OCI-LY1 (cell line): ENCODE measurements at regions not wholly inside any gene's neighbourhood (a gene's known extent, or its start where the extent isn't known, plus 50 kb on each side); places are given as distances from the start of the nearest gene placed in this dataset.
"Not testable (repeated sequence)": the region's sequence is repeated elsewhere in the genome, so short reads cannot be mapped to it uniquely, and the experiment has no call there.

Experiments
- H2AFZ ChIP-seq: fragments of 200-600 bp; sonication (generic), shearing (Covaris generic); 2 replicates; pipeline ENCODE4 v1.6.0; 2014; ENCODE audit warnings: antibody characterized with exemption, mild to moderate bottlenecking, low read length
- H3F3A ChIP-seq: fragments of 200-600 bp; sonication (generic), shearing (Covaris generic); 2 replicates; pipeline ENCODE4 v1.6.0; 2014; ENCODE audit warnings: mild to moderate bottlenecking, antibody characterized with exemption, low read length, moderate library complexity; ENCODE audit not compliant: insufficient read depth
- H3K27ac ChIP-seq: fragments of 200-600 bp; sonication (generic); 2 replicates; pipeline ENCODE4 v1.5.1; 2014; ENCODE audit warnings: low read length, mixed run types, mild to moderate bottlenecking, low read depth; ENCODE audit not compliant: poor library complexity, severe bottlenecking
- H3K27me3 ChIP-seq: fragments of 200-600 bp; sonication (generic); 2 replicates; pipeline ENCODE4 v1.6.0; 2014; ENCODE audit warnings: antibody characterized with exemption, mild to moderate bottlenecking, low read length, moderate library complexity; ENCODE audit not compliant: insufficient read depth
- H3K36me3 ChIP-seq: fragments of 200-600 bp; sonication (generic); 2 replicates; pipeline ENCODE4 v1.6.1; 2014; ENCODE audit warnings: mild to moderate bottlenecking, antibody characterized with exemption, low read length, moderate library complexity, mixed read lengths; ENCODE audit not compliant: insufficient read depth
- H3K4me1 ChIP-seq: fragments of 200-600 bp; sonication (generic); 2 replicates; pipeline ENCODE4 v1.5.1; 2014; ENCODE audit warnings: mild to moderate bottlenecking, low read length, moderate library complexity; ENCODE audit not compliant: insufficient read depth, severe bottlenecking
- H3K4me2 ChIP-seq: fragments of 200-600 bp; sonication (generic), shearing (Covaris generic); 2 replicates; pipeline ENCODE4 v1.6.1; 2014; ENCODE audit warnings: low read length
- H3K4me3 ChIP-seq: fragments of 200-600 bp; sonication (generic); 2 replicates; pipeline ENCODE4 v1.5.1; 2014; ENCODE audit warnings: low read length, low read depth, mild to moderate bottlenecking, mixed read lengths; ENCODE audit not compliant: poor library complexity, severe bottlenecking
- H3K79me2 ChIP-seq: fragments of 200-600 bp; shearing (Covaris generic); 2 replicates; pipeline ENCODE4 v1.6.1; 2016; ENCODE audit warnings: mixed run types, low read length, mixed read lengths; ENCODE audit not compliant: insufficient read depth
- H3K9ac ChIP-seq: fragments of 200-600 bp; sonication (generic), shearing (Covaris generic); 2 replicates; pipeline ENCODE4 v1.6.1; 2014; ENCODE audit warnings: mild to moderate bottlenecking, low read length, mixed read lengths
- H3K9me2 ChIP-seq: fragments of 200-600 bp; sonication (generic), shearing (Covaris generic); 2 replicates; pipeline ENCODE4 v1.6.1; 2014; ENCODE audit warnings: low read depth, mild to moderate bottlenecking, low read length, mixed read lengths
- H3K9me3 ChIP-seq: fragments of 200-600 bp; shearing (Covaris generic); 2 replicates; pipeline ENCODE4 v1.6.1; 2014; ENCODE audit warnings: low read length, mixed read lengths
- H4K20me1 ChIP-seq: fragments of 200-600 bp; sonication (generic), shearing (Covaris generic); 2 replicates; pipeline ENCODE4 v1.6.0; 2016; ENCODE audit warnings: mild to moderate bottlenecking, low read length; ENCODE audit not compliant: insufficient read depth
- CTCF ChIP-seq: fragments of 200-600 bp; sonication (generic), shearing (Covaris generic); IDR thresholded peaks from 2 replicates; pipeline ENCODE4 v1.5.1; 2017; ENCODE audit warnings: mild to moderate bottlenecking, antibody characterized with exemption, low read length, moderate library complexity, mixed read lengths
- EZH2 ChIP-seq: fragments of 200-600 bp; sonication (generic), shearing (Covaris generic); IDR thresholded peaks from 2 replicates; pipeline ENCODE4 v1.8.0; 2017; ENCODE audit warnings: borderline replicate concordance, mixed run types, mild to moderate bottlenecking, antibody characterized with exemption, low read length, moderate library complexity, mixed read lengths

- H4K20me1 ChIP-seq, result no peaks in the 10 kb centered on the region
- no peaks in the 10 kb centered on the region for H3K4me1 ChIP-seq
- TF ChIP-seq CTCF (no peak), EZH2 (no peak)
- no peaks in the 10 kb centered on the region for H3K36me3 ChIP-seq
- H3K79me2 ChIP-seq, result no peaks in the 10 kb centered on the region
- no peak overlapping the region for H3K4me2 ChIP-seq
- no peak overlapping the region for H3K9ac ChIP-seq
- no peaks in the 10 kb centered on the region for H3K9me3 ChIP-seq
- no peak overlapping the region for H3K27ac ChIP-seq
- H3K27me3 ChIP-seq, result no peaks in the 10 kb centered on the region; the same call in 1 of the 2 replicates
- no peaks in the 10 kb centered on the region for H3K9me2 ChIP-seq
- no peaks in the 10 kb centered on the region for H3F3A ChIP-seq
- H2AFZ ChIP-seq, result no peak overlapping the region
- H3K4me3 ChIP-seq, result no peak overlapping the region
Observed at GRCh38 chr1:168466092-168466713, 77.6 kb downstream of the XCL2 start.

- H3K9ac ChIP-seq, result not testable (repeated sequence)
Observed at GRCh38 chr1:168461108-168461507, 82.7 kb downstream of the XCL2 start.

GRCh38 chr1:168457296-168457695, 86.5 kb downstream of the XCL2 start:
- H3F3A ChIP-seq, H3K36me3 ChIP-seq, H3K27ac ChIP-seq, H2AFZ ChIP-seq, H4K20me1 ChIP-seq, H3K27me3 ChIP-seq, H3K9me3 ChIP-seq, H3K79me2 ChIP-seq, H3K4me2 ChIP-seq, H3K9ac ChIP-seq, H3K4me3 ChIP-seq, H3K9me2 ChIP-seq, H3K4me1 ChIP-seq: not testable (repeated sequence)

More at GRCh38 chr1:168461108-168461507, 82.7 kb downstream of the XCL2 start:
- H2AFZ ChIP-seq, H3K9me3 ChIP-seq, H3K27me3 ChIP-seq, H3F3A ChIP-seq, H3K27ac ChIP-seq, H3K4me3 ChIP-seq, H3K4me1 ChIP-seq, H4K20me1 ChIP-seq, H3K9me2 ChIP-seq, H3K79me2 ChIP-seq, H3K36me3 ChIP-seq, H3K4me2 ChIP-seq: not testable (repeated sequence)

- Histone ChIP-seq H3K4me3 (no peak overlapping the region), H4K20me1 (no peaks in the 10 kb centered on the region), H3F3A (no peaks in the 10 kb centered on the region), H3K27me3 (no peaks in the 10 kb centered on the region), H3K4me1 (no peaks in the 10 kb centered on the region), H2AFZ (no peak overlapping the region), H3K79me2 (no peaks in the 10 kb centered on the region), H3K9ac (no peak overlapping the region), H3K9me2 (no peaks in the 10 kb centered on the region), H3K9me3 (peaks cover 12% of the 10 kb centered on the region; the same call in 1 of the 2 replicates), H3K36me3 (no peaks in the 10 kb centered on the region), H3K4me2 (no peak overlapping the region), H3K27ac (no peak overlapping the region)
- no peak for TF ChIP-seq EZH2
- no peak for TF ChIP-seq CTCF
Observed at GRCh38 chr1:168455764-168456163, 88.0 kb downstream of the XCL2 start.
